Effector memory CD4-positive, alpha-beta T cell (primary cell): ENCODE measurements at regions not wholly inside any gene's neighbourhood (a gene's known extent, or its start where the extent isn't known, plus 50 kb on each side); places are given as distances from the start of the nearest gene placed in this dataset.

Experiments
- DNase-seq, 3 donors: peaks; one replicate each; pipeline ENCODE4 v3.0.0-alpha.2; 2020
- H3K27ac ChIP-seq: 2 replicates; pipeline ENCODE4 v1.7.0; 2013; ENCODE audit warnings: mild to moderate bottlenecking, low read length, moderate library complexity; ENCODE audit not compliant: insufficient read depth, poor library complexity, severe bottlenecking
- H3K27me3 ChIP-seq: replicated peaks from 2 replicates; pipeline ENCODE4 v1.7.0; 2013; ENCODE audit warnings: mild to moderate bottlenecking, low read length; ENCODE audit not compliant: insufficient read depth, control insufficient read depth, poor library complexity, severe bottlenecking
- H3K36me3 ChIP-seq: 2 replicates; pipeline ENCODE4 v1.7.0; 2013; ENCODE audit warnings: mild to moderate bottlenecking, low read length, moderate library complexity; ENCODE audit not compliant: control insufficient read depth, insufficient read depth
- H3K4me1 ChIP-seq: 2 replicates; pipeline ENCODE4 v1.7.0; 2013; ENCODE audit warnings: low read length, mild to moderate bottlenecking; ENCODE audit not compliant: control insufficient read depth, insufficient read depth, poor library complexity, severe bottlenecking
- H3K4me3 ChIP-seq: 2 replicates; pipeline ENCODE4 v1.7.0; 2013; ENCODE audit warnings: low read length, low read depth, mild to moderate bottlenecking; ENCODE audit not compliant: insufficient read depth, poor library complexity, severe bottlenecking
- H3K9me3 ChIP-seq: 2 replicates; pipeline ENCODE4 v1.7.0; 2013; ENCODE audit warnings: mild to moderate bottlenecking, low read length, moderate library complexity; ENCODE audit not compliant: control insufficient read depth

DNA sequence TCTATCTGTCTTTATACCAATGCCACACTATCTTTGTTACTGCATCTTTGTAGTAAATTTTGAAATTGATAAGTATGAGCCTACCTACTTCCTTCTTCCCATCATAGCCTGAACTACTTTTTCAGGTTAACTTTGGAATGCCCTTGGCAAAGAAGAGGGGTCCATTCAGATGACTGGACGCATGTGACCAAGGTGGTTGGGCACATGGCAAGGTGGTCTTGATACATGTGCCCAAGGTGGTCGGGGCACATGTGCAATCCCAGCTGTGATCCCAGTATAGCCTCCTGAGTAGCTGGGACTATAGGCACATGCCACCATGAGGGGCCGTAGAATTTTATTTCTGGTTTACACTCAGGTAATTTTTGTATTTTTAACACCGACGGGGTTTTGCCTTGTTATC, 330.2 kb downstream of the GABRB3 start:
- Histone ChIP-seq H3K4me1 (no peaks in the 10 kb centered on the region), H3K9me3 (no peaks in the 10 kb centered on the region), H3K27me3 (no peaks in the 10 kb centered on the region), H3K27ac (no peak overlapping the region), H3K4me3 (no peak overlapping the region), H3K36me3 (no peaks in the 10 kb centered on the region)
- no peak for DNase-seq

DNA sequence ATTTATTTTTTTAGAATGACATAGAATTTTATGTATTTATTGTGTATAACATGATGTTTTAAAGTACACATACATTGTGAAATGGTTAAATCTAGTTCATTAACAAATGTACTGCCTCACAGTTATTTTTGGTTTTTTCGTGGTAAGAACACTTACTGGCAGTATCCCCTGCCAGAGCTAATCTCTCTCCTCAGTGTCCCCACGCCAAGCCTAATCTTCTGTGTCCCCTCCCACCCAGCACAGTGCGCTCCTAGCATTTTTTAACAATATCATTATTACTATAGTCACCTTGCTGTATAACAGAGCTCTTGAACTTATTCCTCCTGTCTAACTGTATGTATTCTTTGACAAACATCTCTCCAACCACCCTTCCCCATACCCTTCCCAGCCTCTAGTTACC, 333.2 kb downstream of the GABRB3 start:
- no peaks in the 10 kb centered on the region for H3K36me3 ChIP-seq
- H3K27ac ChIP-seq, result no peak overlapping the region
- H3K4me1 ChIP-seq, result no peaks in the 10 kb centered on the region
- H3K4me3 ChIP-seq, result no peak overlapping the region
- DNase-seq, result no peak
- H3K27me3 ChIP-seq, result no peaks in the 10 kb centered on the region
- H3K9me3 ChIP-seq, result no peaks in the 10 kb centered on the region

DNA sequence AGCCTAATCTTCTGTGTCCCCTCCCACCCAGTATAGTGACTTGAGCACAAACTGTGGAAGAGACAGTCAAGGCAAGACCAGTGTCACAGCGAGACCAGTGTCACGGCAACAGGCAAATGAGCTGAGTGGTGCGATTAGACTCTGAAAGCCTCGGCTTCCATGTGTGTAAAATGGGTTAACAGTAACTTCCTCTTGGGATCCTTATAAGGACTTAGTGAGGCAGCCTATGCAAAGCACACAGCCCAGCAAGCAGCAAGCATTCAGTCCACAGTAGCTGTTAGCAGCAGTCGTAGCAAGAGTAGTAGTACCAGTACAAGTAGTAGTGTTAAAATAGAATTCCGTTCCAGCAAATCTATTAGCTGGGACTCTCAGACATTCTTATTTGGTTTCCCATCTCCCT, 334.1 kb downstream of the GABRB3 start:
- H3K4me1 ChIP-seq, result no peaks in the 10 kb centered on the region
- DNase-seq, result no peak
- no peaks in the 10 kb centered on the region for H3K36me3 ChIP-seq
- no peak overlapping the region for H3K27ac ChIP-seq
- no peaks in the 10 kb centered on the region for H3K9me3 ChIP-seq
- H3K27me3 ChIP-seq, result no peaks in the 10 kb centered on the region
- no peak overlapping the region for H3K4me3 ChIP-seq

DNA sequence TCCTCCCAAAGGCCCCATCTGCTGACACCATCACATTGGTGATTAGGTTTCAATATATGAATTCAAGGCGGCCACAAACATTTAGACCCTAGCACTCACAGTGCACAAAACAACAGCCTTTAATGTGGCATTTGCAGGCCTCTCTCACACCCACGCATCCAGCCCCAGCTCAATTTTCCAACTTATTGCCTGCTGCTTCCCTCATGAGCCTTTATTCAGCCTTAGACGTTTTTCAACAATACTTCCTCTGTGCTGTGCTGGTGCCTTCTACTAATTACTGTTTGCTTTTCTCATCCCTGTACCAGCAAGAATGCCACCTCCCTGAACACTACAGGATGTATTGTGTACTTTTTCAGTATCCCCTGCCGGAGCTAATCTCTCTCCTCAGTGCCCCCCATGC, 334.6 kb downstream of the GABRB3 start:
- H3K36me3 ChIP-seq, result no peaks in the 10 kb centered on the region

DNA sequence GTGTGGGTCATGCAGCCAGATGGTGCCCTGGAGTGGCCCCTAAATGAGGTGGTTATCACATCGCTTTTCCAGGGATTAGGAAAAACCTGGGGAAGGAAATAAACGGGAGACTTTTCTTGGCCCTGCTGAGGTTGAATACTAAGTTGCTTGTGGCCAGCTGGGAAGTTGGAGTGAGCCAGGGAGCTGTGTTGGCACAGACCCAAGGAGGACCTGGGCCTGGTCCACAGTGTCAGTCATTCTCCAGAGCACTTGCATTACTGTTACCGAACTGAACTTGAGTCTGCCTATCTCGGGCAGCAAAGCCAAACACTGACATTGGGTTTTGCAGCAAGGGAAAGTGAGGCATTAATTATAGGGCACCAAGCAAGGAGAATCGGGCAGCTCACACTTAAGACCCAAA, 339.0 kb downstream of the GABRB3 start:
- Histone ChIP-seq H3K27me3 (no peaks in the 10 kb centered on the region), H3K4me3 (no peak overlapping the region), H3K4me1 (no peaks in the 10 kb centered on the region), H3K27ac (no peak overlapping the region), H3K36me3 (no peaks in the 10 kb centered on the region), H3K9me3 (no peaks in the 10 kb centered on the region)
- DNase-seq, result no peak

More for the DNA sequence above, 334.6 kb downstream of the GABRB3 start:
- Histone ChIP-seq H3K4me3 (no peak overlapping the region), H3K27ac (no peak overlapping the region), H3K9me3 (no peaks in the 10 kb centered on the region), H3K4me1 (no peaks in the 10 kb centered on the region), H3K27me3 (no peaks in the 10 kb centered on the region)
- no peak for DNase-seq

DNA sequence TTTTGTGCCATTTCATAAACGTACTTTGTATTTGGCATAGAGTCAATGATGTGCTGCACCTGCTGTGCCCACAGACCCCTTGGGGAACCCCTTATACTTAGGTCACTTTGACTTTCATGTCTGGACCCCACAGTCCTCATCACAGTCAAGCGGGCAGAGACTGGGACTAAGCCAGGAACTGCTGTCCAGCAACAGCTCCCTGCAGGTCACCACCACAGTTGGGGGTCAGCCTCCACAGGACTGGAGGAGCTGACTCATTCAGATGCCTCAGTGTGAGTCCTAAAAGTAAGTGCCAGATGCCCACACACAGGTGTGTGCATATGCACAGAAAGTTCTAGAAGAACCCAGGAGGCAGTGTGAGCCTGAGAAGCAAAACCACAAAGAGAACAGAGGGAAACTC, 339.8 kb downstream of the GABRB3 start:
- no peaks in the 10 kb centered on the region for H3K9me3 ChIP-seq
- no peak for DNase-seq

DNA sequence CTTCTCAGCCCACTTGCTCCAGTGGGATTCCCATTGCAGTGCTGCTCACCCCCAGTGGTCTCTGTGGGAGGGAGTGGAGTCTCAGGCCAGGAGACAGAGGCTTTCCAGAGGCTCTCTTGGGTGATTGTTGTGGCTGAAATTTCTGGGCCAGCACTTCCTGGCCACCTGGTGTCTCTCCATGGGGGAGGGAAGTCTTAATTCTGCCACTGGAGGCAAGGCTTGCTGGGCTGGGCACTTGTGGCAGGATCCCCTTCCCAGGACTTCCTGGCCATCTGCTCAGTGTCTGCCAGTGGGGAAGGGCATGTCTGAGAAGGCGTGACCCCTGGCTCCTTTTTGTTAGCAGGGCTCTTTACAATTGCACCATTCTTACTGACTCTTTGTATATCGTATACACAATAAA, 351.8 kb downstream of the GABRB3 start:
- H3K36me3 ChIP-seq, result no peaks in the 10 kb centered on the region
- H3K4me1 ChIP-seq, result no peaks in the 10 kb centered on the region
- DNase-seq, result no peak
- H3K9me3 ChIP-seq, result no peaks in the 10 kb centered on the region
- no peaks in the 10 kb centered on the region for H3K27me3 ChIP-seq
- H3K4me3 ChIP-seq, result no peak overlapping the region
- no peak overlapping the region for H3K27ac ChIP-seq

More for the DNA sequence above, 339.8 kb downstream of the GABRB3 start:
- no peaks in the 10 kb centered on the region for H3K27me3 ChIP-seq
- H3K27ac ChIP-seq, result no peak overlapping the region
- H3K4me3 ChIP-seq, result no peak overlapping the region
- H3K36me3 ChIP-seq, result no peaks in the 10 kb centered on the region
- H3K4me1 ChIP-seq, result no peaks in the 10 kb centered on the region

DNA sequence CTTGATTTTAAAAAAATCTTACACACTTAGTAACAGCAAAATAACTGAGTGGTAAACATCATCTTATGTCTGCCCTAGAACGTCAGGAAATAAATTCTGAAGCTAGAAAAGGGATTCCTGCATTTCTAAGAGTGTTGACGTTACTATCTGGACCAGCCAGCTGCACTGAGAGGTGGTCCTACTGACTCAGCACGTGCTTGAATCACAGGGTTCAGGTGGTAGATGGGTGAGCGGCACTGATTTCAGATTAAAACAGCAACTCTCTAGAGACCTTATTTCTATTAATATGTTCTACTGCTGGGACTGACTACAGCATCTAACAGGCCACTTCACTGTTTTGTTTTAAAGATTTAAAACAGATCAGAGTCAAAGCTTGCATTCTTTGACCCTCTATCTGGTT, 377.2 kb downstream of the GABRB3 start:
- Histone ChIP-seq H3K27ac (no peak overlapping the region), H3K27me3 (no peaks in the 10 kb centered on the region), H3K4me3 (no peak overlapping the region), H3K36me3 (no peaks in the 10 kb centered on the region), H3K4me1 (no peaks in the 10 kb centered on the region), H3K9me3 (no peaks in the 10 kb centered on the region)
- DNase-seq, result no peak

DNA sequence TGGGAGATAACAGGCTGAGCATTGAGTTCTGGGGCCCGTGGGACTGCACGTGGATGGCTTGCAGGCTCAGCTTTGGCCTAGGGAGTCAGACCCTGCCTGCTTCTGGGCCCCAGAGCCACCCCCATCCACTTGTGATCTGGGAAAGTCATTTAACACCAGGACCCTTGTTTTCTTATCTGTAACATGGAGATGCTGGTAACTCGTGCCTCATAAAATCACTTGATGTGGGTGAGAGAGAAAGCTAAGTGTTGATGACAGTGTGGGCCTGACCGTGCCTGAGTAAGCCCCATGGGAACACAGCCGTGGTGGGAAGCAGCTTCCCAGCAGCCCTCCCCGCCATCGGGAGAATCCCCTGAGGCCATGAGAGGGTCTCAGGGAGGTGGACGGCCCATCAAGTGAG, 378.1 kb downstream of the GABRB3 start:
- DNase-seq, result no peak
- Histone ChIP-seq H3K4me1 (no peaks in the 10 kb centered on the region), H3K27me3 (no peaks in the 10 kb centered on the region), H3K27ac (no peak overlapping the region), H3K36me3 (no peaks in the 10 kb centered on the region), H3K4me3 (no peak overlapping the region), H3K9me3 (no peaks in the 10 kb centered on the region)

DNA sequence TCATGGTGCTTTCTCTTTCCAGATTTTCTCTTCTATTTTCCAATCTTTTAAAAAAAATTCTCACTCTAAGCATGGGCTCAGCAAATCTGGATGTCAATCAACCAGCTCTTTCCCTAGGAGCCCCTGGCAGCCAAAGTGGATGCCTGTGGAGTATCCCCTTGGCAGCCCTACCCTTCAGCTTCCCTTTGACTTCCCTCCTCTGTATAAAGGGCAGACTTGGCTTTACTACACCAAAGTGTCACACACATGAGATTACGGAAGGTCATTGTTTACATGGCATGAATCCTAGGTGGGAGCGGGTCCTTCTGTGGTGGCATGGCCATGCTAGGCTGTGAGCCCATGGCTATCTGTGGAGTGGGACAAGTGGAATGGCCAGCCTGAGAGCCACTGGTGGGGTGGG, 379.9 kb downstream of the GABRB3 start:
- H3K36me3 ChIP-seq, result no peaks in the 10 kb centered on the region
- no peak overlapping the region for H3K27ac ChIP-seq
- DNase-seq, result no peak
- H3K27me3 ChIP-seq, result no peaks in the 10 kb centered on the region
- H3K4me1 ChIP-seq, result no peaks in the 10 kb centered on the region
- H3K4me3 ChIP-seq, result no peak overlapping the region
- no peaks in the 10 kb centered on the region for H3K9me3 ChIP-seq
